Right renal pelvis (tissue), 4 donors: ENCODE measurements at regions not wholly inside any gene's neighbourhood (a gene's known extent, or its start where the extent isn't known, plus 50 kb on each side); places are given as distances from the start of the nearest gene placed in this dataset.
"Not testable (repeated sequence)": the region's sequence is repeated elsewhere in the genome, so short reads cannot be mapped to it uniquely, and the experiment has no call there.

Experiments used
- DNase-seq, 4 donors: peaks; one replicate each; pipeline ENCODE4 v3.0.0-alpha.2; 2013; ENCODE audit warnings: low read depth in 4 of 4, low spot score in 3 of 4, missing footprints in 1 of 4

DNA sequence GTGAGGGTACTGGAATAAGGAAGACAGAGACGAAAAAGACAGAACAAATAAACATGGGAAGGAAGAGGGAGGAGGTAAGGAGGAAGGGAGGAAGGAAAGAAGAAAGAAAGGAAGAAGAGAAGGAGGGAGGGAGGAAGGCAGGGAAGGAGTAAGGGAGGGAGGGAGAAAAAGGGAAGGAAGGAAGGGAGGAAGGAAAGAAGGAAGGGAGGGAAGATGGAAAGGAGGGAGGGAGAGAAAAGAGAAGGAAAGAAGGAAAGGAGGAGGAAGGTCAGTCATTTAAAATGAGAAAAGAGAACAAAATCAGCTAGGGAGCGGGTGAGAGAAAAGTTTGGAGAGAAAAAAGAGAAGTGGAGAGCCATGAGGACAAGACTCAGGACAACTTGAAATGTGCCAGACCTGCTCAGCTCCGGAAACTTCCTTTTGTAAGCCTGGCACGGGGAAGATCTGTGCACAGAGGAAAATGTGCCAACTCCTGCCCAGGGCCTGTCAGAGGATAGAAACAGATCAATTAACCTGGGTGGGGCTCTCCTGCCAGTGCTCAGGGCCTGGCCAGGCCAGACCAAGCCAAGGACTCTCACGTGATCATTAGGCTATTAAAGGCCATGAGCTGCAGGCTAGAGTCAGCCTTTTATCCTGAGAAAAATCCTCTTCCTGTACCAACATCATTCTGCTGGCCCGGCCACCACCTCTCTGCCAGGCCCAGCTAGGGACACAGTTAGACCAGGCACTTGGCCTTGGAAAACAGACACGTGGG lies 50.1 kb upstream of the BCL6 start:
- no peak for DNase-seq

DNA sequence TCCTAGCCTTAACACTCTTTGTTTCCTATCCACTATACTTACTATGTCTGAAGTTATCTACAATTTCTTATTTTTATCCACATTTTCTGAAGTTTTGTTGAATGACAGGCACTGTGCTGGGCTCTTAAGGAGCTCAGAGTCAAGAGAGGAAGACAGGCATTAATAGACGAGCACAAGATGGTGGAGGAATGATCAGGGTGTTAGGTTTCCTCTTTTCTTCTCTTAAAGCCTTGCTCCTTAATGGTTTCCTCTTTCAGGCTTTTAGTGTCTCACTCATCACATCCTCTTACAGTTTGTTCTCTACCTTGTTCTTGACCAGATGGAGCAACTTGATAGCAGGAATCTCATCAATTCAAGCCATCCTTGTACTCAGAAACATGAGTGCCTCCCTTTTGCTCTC lies 52.9 kb upstream of the BCL6 start:
- no peak for DNase-seq

DNA sequence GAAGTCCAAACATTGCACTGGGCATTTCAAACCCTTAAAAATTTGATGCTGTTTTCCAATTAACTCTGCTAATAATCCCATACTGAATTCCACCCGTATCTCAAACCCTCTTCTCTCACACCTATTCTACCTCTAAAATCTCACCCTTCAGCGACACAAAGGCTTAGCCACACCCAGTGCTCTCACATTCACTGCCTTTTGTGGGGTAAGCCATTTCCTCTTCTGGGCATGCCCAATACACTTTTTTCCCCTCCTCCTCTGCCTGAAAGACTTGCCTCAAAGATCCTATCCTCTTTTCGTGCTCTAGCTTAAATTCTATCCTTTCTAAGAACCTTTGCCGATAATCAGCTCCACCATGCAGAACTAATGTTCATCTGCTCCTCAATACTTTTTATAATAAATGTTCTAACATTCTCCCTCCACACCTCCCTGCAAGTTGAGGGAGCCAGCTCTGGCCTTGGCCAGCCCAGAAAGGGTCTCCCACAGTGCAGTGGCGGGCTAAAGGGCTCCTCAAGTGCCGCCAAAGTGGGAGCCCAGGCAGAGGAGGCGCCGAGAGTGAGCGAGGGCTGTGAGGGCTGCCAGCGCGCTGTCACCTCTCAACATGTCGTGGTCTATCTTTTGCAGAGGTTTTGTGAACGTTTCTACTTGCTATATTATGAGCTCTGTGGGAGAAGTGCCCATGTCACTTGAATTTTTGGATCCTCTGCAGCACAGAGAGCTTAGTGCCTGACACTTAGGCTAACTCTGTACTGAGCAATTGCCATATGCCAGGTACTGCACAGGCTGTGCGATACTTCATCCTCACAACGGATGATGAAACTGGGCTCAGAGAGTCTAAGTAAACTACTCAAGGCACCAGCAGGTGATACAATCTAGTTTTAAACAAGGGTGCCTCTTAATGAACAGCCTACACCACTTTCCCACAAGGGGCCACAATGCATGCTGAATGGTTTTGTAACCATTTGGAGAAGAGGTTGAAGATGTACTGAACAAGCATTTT lies 53.6 kb upstream of the BCL6 start:
- DNase-seq: no peak

DNA sequence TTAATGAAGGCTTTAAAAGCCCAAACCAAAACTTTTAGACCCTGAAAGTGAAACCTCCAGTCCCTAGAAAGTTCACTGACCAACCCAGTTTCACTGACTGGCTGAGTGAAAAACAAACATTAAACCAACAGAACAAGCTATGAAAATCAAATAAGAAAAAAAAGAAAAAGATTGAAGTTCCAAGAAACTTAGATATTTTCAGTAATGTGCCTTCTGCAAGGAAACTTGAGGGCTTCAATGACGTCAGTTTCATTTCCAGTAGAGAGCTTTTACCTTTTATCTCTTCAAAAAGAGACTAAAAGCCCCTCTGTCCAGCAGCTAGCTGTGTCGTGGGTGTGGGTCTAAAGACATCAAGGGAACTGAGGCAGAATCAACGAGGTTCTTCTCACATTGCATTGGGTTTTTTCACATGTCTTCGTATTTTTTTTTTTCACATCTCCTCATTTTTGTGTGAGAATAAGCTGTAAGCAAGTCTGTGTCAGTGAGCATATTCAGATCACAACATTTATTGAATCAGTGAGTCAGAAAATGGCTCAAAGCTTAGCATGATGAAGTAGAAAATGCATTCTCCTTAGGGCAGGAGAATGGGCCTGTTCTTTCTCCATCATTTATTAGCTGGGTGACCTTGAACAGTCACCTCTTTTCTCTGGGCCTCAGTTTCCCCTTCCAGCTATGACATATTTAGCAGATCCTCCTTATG lies 54.8 kb upstream of the BCL6 start:
- DNase-seq: no peak

DNA sequence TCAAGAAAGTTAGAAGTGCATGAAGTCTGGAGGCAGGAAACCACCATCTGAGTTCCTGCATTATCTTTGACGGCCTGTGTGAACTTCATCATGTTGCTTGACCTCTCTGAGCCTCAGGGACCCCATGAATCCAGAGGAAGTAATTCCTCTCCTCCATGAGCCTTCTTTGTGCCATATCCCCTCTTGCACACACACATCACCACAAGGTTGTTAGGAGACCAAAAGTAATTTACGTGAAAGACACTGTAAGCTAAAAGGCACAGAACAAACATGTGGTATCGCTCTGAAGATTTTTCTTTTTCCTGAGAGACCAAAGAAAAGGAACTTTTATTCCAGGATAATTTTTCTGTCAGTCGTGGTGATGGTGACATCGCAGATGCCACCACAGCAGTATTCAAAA lies 55.9 kb upstream of the BCL6 start:
- DNase-seq: no peak

DNA sequence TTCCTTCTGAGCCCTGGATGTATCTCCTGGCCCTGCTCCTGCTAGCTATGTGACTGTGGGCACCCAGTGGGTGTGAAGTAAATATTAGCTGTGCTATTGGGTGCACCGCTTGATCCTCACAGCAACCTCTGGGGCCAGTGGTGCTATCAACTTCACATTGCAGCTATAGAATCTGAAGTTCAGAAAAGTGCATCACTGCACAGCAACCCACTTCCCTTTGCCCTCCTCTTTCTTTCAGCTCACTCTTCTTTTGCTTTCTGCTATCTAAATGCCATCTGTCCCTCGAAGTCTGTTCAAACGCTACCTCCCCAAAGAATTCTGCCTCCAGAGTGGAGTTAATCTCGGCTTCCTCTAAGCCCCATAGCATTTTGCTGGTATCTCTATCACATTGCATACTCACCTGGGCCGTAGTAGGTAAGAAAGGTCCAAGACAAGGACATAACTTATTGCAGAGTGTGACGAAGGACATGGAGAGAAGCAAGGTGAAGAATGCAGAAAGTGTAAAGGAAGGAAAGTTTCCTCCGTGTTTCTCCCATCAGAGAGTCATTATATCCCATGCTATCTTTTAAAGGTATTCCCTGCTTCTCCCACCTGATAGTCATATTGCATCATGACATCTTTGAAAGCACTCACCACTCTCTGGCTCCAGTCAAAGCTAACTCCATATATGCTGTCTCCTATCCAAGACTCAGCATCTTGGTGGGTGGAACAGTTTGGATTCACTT lies 57.1 kb upstream of the BCL6 start:
- DNase-seq: no peak

DNA sequence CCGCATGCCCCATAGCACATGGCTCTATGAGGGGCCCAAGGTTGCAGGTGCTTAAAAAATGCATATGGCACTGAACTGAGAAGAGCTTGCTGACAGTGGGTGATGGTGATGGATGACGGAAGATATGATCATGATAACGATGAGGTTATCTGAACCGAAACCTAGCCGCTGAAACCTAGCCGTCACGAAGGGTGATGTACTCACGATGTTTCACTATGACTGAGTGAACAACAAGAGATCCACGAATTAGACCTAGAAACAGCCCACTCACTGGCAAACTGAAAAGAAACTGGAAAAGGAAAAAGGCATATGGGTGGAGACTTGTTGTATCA lies 57.6 kb upstream of the BCL6 start:
- DNase-seq: no peak

DNA sequence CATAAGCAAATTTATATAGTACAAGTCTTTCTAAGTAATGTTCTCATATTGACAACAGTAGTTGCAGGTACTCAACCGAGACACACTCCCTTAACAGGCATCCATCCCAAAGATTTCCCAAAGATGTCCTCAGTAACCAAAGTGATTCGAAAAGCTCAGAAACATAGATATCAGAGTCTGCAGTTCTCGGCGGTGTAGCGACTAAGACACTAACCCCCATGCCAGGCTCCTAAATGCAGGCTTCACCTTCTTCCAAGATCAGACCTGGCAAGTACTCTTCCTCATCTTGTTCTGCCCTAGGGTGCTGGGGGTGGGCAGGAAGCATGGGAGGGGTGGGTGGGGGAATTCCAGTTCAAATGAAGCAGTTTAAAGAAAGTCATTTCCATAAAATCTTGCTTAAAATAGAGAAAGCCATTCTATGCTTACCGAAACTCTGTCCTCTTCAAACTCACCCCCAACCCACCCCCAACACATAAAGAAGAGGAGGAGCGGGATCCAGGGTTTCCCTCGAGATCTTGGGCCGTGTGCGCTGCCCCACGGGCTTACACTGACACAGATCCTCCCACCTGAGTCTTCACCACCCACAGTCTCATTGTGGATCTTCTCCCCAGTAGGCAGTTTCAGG lies 59.0 kb upstream of the BCL6 start:
- DNase-seq: no peak

DNA sequence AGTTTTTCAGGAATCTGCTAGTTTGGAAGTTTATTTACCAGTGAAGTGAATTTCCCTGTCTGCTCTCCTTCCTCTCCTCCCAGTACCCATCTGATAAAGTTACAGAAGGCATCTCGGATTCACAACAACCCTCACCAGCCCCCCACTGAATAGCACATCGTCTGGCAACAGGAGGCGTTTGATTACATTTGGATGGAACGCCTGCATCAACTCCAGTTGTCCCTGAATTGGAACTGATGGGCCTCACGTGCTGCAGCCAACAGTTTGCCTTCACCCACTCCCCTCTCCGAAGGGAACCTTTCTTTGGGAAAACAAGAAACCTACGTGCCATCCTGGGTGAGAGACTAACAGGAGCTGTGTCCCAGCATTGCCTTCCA lies 59.5 kb upstream of the BCL6 start:
- no peak for DNase-seq

DNA sequence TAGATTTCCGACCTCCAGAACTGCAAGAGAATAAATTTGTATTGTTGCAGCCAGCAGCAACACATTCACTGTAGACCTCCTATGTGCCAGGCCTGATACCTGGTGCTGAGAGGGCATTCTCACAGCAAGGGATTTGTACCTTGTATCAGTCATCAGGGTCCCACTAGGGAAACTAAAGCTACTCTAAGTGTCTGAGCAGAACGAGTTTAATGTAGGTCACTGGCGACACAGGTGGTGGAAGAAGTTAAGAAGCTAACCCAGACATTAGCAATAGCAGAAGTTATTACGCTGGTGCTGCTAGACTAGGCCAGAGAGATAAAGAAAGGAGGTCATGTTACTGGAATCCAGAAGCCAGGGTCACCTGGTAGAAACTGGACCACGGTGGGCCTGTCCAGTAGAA lies 60.5 kb upstream of the BCL6 start:
- DNase-seq: no peak

DNA sequence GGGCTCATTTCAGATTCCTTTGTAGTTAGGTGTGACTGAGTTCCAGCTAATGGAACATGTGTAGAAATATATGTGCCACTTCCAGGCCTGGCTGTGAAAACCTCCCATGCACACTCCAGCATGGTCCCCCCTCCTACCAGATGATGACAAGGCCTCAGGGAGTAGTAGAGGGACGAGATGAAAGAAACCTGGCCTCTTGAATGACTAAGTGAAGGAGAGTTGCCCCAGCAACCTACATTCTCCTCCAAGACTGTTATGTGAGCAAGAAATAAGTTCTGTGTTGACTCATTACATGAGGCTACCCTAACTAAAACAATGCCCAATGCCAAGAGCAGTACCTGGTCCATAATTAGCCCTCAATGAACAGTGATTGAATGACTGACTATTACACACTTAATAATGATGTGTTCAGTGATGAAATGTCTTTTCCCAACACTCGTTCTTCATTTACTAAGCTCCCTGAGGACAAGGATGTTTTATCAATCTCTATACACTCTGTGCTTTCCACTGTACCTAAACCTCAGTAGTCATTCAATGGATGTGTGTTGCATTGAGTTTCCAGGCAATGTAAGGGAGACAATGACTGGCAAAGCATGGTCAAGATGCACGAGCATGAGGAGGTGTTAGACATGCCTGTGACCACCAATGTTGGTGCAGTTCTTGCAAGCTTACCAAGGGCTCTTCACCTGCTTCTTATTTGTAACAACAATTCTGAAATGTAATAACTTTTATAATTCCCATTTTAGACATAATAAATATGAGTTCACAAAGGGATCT lies 62.0 kb upstream of the BCL6 start:
- no peak for DNase-seq

DNA sequence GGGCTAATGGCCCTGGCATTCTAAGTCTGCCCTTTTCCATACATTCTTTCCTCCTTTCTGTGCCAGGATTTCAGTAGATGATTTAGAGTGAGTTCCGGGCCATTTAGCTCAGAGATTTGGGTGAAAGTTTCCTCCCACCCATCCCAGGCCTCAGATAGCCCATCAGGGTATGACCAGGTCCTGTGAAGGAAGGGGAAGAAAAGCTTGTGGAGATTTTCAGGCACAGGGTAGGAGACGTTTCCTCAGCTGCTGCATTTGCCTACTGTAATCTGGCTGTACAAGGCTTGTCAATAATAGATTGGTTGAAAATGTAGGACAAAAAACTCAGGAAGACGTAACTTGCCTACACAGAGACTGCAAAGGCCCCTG lies 63.2 kb upstream of the BCL6 start:
- peak; percentile 25 to 60 (median 40) for DNase-seq

DNA sequence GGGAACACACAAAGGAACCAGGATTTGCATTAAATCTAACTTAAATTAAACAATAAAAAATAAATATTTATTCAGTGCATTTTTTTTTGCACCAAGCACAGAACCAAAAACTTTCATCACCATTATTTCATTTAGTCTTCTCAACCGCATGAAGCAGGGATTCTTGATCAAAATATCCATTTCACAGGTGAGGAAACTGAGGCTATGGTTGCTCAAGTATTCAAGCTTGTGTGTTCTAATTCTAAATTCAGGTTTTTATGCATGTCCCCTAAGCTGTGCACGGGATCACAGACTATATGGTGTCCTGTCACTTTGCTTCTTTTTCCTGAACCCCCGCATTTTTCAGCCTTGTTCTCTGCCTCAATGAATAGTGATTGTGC lies 64.3 kb upstream of the BCL6 start:
- DNase-seq: no peak

DNA sequence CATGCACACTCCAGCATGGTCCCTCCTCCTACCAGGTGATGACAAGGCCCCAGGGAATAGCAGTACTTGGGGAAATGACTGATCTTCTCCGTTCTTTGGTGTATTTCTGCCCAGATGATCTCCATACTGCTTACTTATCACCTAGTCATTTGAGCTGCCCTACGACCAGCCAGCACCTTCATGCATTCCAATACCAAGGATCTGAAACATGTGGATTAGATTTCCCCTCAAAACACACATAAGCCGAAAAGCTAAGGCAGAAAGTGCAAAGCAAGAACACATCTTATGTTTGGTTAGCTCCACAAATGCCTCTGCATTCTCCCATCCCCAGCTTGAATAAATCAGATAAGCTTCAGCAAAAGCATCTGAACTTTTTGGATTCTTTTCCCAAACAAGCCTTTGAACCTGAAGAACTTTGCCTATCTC lies 64.8 kb upstream of the BCL6 start:
- no peak for DNase-seq

DNA sequence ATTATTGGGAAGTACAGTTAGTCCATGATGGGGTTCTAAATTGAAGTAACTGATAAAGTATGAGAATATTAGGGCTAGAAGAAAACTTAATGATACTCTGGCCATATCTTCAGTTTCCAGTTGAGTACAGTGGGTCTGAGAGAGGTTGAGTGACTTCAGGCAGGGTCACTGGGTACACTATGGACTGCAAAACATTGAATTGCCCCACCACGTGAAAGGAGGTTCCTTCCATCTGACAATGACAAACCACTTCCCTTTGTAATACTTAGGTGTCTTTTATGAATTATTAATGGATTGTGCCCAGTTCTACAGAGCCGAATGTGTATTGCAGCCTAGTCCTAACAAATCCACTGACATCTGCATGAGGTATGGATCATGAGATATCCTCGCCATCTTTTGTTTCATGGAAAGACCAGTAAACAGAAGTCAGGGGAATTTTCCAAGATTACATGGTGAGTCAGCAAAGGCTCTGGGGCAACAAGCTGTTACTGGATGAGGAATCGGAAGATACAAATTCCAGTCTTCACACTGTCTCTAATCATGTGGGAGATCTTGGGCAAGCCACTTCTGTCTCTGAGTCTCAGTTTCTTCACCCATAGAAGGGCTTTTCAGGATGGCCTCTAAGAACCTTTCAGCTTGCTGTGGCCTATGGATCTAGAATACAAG lies 66.5 kb upstream of the BCL6 start:
- DNase-seq: no peak

DNA sequence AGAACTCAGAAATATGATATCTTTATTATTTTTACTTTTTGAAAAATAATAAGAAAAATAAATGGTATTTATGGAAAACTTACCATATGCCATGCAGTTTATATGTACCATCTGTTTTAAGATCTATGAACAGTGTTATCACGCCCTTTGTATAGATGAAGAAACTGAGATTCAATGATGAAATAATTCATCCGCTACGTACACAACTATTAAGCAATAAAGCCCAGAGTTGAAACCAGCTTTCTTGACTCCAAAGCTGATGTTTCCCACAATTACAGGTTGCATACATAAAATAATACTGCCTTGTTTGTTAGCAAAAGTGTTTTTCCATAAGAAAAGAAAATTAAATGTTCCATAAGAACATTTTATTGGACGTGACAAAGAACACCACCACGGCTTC lies 67.2 kb upstream of the BCL6 start:
- no peak for DNase-seq

DNA sequence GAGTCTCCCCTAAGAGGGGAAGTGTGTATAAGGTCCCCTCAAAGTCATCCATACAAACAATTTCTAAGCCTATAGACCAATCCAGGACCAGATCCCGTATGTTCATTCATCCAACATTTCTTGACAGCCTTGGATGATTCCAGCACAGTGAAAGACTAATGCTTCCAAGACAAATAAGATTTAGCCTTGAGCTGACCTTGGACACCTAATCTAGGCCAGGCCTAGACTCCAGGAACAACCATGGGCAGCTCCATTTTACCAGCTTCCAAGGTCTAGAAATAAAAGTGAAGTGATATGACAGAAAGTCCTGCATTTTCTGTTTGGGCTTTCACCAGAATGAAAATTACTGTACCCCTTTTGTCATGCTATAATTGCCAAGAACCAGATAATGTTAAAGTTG lies 67.9 kb upstream of the BCL6 start:
- no peak for DNase-seq

DNA sequence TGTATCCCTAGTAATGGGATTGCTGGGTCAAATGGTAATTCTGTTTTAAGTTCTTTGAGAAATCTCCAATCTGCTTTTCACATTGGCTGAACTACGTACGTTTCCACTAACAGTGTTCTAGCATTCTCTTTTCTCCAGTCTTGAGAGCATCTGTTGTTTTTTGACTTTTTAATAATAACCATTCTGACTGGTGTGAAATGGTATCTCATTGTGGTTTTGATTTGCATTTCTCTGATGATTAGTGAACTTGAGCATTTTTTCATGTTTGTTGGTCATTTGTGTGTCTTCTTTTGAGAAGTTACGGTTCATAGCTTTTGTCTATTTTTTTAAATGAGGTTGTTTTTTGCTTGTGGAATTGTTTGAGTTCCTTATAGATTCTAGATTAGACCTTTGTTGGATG lies 72.5 kb upstream of the BCL6 start:
- not testable (repeated sequence) for DNase-seq
